H9 (cell line): ENCODE measurements at regions not wholly inside any gene's neighbourhood (a gene's known extent, or its start where the extent isn't known, plus 50 kb on each side); places are given as distances from the start of the nearest gene placed in this dataset.

Source experiments
- DNase-seq: peaks from one replicate; pipeline ENCODE4 v3.0.0-alpha.2; 2017
- H2AFZ ChIP-seq: one replicate; pipeline ENCODE4 v1.6.1; 2013; ENCODE audit warnings: mild to moderate bottlenecking, low read length, control low read depth, moderate library complexity
- H2AK5ac ChIP-seq: 2 replicates; pipeline ENCODE4 v1.6.1; 2013; ENCODE audit warnings: low read length, control low read depth, mixed read lengths; ENCODE audit not compliant: insufficient read length
- H2BK120ac ChIP-seq: one replicate; pipeline ENCODE4 v1.6.1; 2013; ENCODE audit warnings: low read depth, mild to moderate bottlenecking, low read length, control low read depth, inconsistent platforms; ENCODE audit not compliant: poor library complexity, severe bottlenecking
- H2BK12ac ChIP-seq: 2 replicates; pipeline ENCODE4 v1.6.1; 2013; ENCODE audit warnings: low read length, control low read depth, mixed read lengths, low read depth; ENCODE audit not compliant: insufficient read length
- H2BK15ac ChIP-seq: 2 replicates; pipeline ENCODE4 v1.6.1; 2013; ENCODE audit warnings: low read depth, low read length, control low read depth
- H2BK20ac ChIP-seq: one replicate; pipeline ENCODE4 v1.6.1; 2013; ENCODE audit warnings: low read depth, mild to moderate bottlenecking, low read length, control low read depth, inconsistent platforms; ENCODE audit not compliant: poor library complexity, severe bottlenecking
- H2BK5ac ChIP-seq: 2 replicates; pipeline ENCODE4 v1.6.1; 2013; ENCODE audit warnings: low read length, control low read depth, mixed read lengths; ENCODE audit not compliant: insufficient read length
- H3K14ac ChIP-seq: 2 replicates; pipeline ENCODE4 v1.6.1; 2013; ENCODE audit warnings: low read length, control low read depth; ENCODE audit not compliant: insufficient read depth
- H3K18ac ChIP-seq: 2 replicates; pipeline ENCODE4 v1.6.1; 2013; ENCODE audit warnings: low read depth, mild to moderate bottlenecking, mixed read lengths, low read length, control low read depth; ENCODE audit not compliant: insufficient read length
- H3K23ac ChIP-seq: 2 replicates; pipeline ENCODE4 v1.6.1; 2013; ENCODE audit warnings: low read length, control low read depth, mixed read lengths, low read depth; ENCODE audit not compliant: insufficient read length
- H3K23me2 ChIP-seq: 2 replicates; pipeline ENCODE4 v1.6.1; 2013; ENCODE audit warnings: low read depth, mild to moderate bottlenecking, mixed read lengths, low read length, control low read depth; ENCODE audit not compliant: insufficient read length, poor library complexity, severe bottlenecking
- H3K27ac ChIP-seq: 2 replicates; pipeline ENCODE4 v1.5.1; 2013; ENCODE audit warnings: low read length, control low read depth, mixed read lengths, low read depth; ENCODE audit not compliant: insufficient read length
- H3K27me3 ChIP-seq: 2 replicates; pipeline ENCODE4 v1.6.1; 2013; ENCODE audit warnings: low read length, control low read depth, inconsistent platforms; ENCODE audit not compliant: insufficient read depth
- H3K4ac ChIP-seq: 2 replicates; pipeline ENCODE4 v1.6.1; 2013; ENCODE audit warnings: low read depth, mild to moderate bottlenecking, control low read depth, inconsistent platforms, low read length, moderate library complexity
- H3K4me1 ChIP-seq: 2 replicates; pipeline ENCODE4 v1.6.1; 2013; ENCODE audit warnings: low read length, control low read depth, inconsistent platforms; ENCODE audit not compliant: insufficient read depth
- H3K4me2 ChIP-seq: 2 replicates; pipeline ENCODE4 v1.6.1; 2013; ENCODE audit warnings: low read length, control low read depth, mixed read lengths; ENCODE audit not compliant: insufficient read length, insufficient read depth
- H3K56ac ChIP-seq: 2 replicates; pipeline ENCODE4 v1.6.1; 2013; ENCODE audit warnings: low read depth, mild to moderate bottlenecking, mixed read lengths, low read length, control low read depth; ENCODE audit not compliant: insufficient read length
- H3K79me1 ChIP-seq: 2 replicates; pipeline ENCODE4 v1.6.1; 2013; ENCODE audit warnings: low read depth, mild to moderate bottlenecking, moderate library complexity, low read length, control low read depth, inconsistent platforms; ENCODE audit not compliant: insufficient read depth, poor library complexity, severe bottlenecking
- H3K79me2 ChIP-seq: 2 replicates; pipeline ENCODE4 v1.6.1; 2013; ENCODE audit warnings: low read length, control low read depth, inconsistent platforms; ENCODE audit not compliant: insufficient read depth
- H3K9ac ChIP-seq: 2 replicates; pipeline ENCODE4 v1.6.1; 2013; ENCODE audit warnings: low read length, control low read depth, mixed read lengths; ENCODE audit not compliant: insufficient read length; ENCODE audit errors: extremely low read depth
- H3K9me3 ChIP-seq: one replicate; pipeline ENCODE4 v1.6.1; 2013; ENCODE audit warnings: low read depth, low read length, inconsistent platforms; ENCODE audit not compliant: control insufficient read depth
- H3T11ph ChIP-seq: one replicate; pipeline ENCODE4 v1.6.1; 2013; ENCODE audit warnings: mild to moderate bottlenecking, low read length, control low read depth, inconsistent platforms
- H4K20me1 ChIP-seq: one replicate; pipeline ENCODE4 v1.6.1; 2013; ENCODE audit not compliant: control insufficient read depth, insufficient read length, insufficient read depth
- H4K5ac ChIP-seq: 2 replicates; pipeline ENCODE4 v1.6.1; 2013; ENCODE audit warnings: low read depth, mild to moderate bottlenecking, mixed read lengths, low read length, control low read depth; ENCODE audit not compliant: insufficient read length
- H4K8ac ChIP-seq: replicated peaks from 2 replicates; pipeline ENCODE4 v1.6.1; 2013; ENCODE audit warnings: low read length, control low read depth, mixed read lengths, low read depth; ENCODE audit not compliant: insufficient read length
- H4K91ac ChIP-seq: 2 replicates; pipeline ENCODE4 v1.6.1; 2013; ENCODE audit warnings: low read depth, mild to moderate bottlenecking, moderate library complexity, mixed read lengths, low read length, control low read depth; ENCODE audit not compliant: insufficient read length
- H3K27ac Mint-ChIP-seq, 3 experiments: 2 replicates in 2 of 3; 3 replicates in 1 of 3; pipeline ENCODE4 v1.8.0; 2020 to 2021; ENCODE audit warnings: mixed read lengths in 3 of 3, mild to moderate bottlenecking in 1 of 3, moderate library complexity in 1 of 3
- H3K27me3 Mint-ChIP-seq: 2 replicates; pipeline ENCODE4 v1.8.0; 2021; ENCODE audit warnings: low read depth, mild to moderate bottlenecking, moderate library complexity, mixed read lengths
- H3K36me3 Mint-ChIP-seq, 3 experiments: 2 replicates in 2 of 3; 3 replicates in 1 of 3; pipeline ENCODE4 v1.8.0; 2020 to 2021; ENCODE audit warnings: low read depth in 3 of 3, mixed read lengths in 3 of 3; ENCODE audit not compliant: insufficient read depth in 1 of 3
- H3K4me1 Mint-ChIP-seq, 2 experiments: 2 replicates each; pipeline ENCODE4 v1.8.0; 2020; ENCODE audit warnings: mixed read lengths in 2 of 2
- H3K4me3 Mint-ChIP-seq, 2 experiments: 2 replicates in 1 of 2; 3 replicates in 1 of 2; pipeline ENCODE4 v1.8.0; 2020 to 2021; ENCODE audit warnings: mild to moderate bottlenecking in 2 of 2, mixed read lengths in 2 of 2, moderate library complexity in 1 of 2
- H3K9me3 Mint-ChIP-seq, 2 experiments: 2 replicates in 1 of 2; 3 replicates in 1 of 2; pipeline ENCODE4 v1.8.0; 2020; ENCODE audit warnings: mild to moderate bottlenecking in 2 of 2, mixed read lengths in 2 of 2, moderate library complexity in 1 of 2
- WGBS: extraction: QIAGEN DNeasy Blood & Tissue Kit; methylation state at CpG from one replicate; pipeline ENCODE4 v1.1.7; 2013; ENCODE audit warnings: missing lambda C conversion rate, low lambda C conversion rate, mixed read lengths; ENCODE audit not compliant: insufficient read length; ENCODE audit errors: extremely low coverage; 5-methylcytosine and 5-hydroxymethylcytosine counted together
- TF ChIP-seq, protein P1 (sequence below): fragments of 200-600 bp; sonication (generic); conservative IDR thresholded peaks from 3 replicates; pipeline ENCODE4 v1.8.0; 2021; ENCODE audit warnings: antibody characterized with exemption, mild to moderate bottlenecking

DNA sequence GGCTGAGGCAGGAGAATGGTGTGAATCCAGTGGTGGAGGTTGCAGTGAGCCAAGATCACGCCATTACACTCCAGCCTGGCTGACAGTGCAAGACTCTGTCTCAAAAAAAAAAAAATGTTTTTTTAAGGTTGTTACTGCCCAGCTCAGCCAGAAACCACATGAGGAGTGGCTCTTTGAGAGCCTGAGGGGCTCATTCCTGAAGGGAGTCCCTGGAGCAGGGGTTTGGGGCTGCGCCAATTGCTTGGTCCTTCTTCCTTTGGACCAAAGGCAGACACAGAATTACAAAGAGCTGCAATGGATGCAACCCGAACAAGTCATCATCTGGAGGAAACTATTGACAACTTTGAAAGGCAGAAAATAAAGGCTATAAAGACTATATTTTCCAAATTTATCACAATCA lies 60.6 kb upstream of the WWC2 start:
- Histone ChIP-seq H4K5ac (no peak overlapping the region), H3K18ac (no peak overlapping the region)
- WGBS, result no CpG with 5 or more reads among the region's 3 CpGs

More for the DNA sequence above, 60.6 kb upstream of the WWC2 start:
- Histone ChIP-seq H2BK5ac (no peak overlapping the region), H4K20me1 (no peaks in the 10 kb centered on the region), H4K91ac (no peak overlapping the region), H2BK12ac (no peak overlapping the region), H3K23ac (no peak overlapping the region), H3K27ac (no peak overlapping the region), H3T11ph (no peak overlapping the region), H3K56ac (no peak overlapping the region), H3K9me3 (no peaks in the 10 kb centered on the region), H2BK15ac (no peak overlapping the region), H3K27me3 (no peaks in the 10 kb centered on the region), H2AK5ac (no peak overlapping the region), H2BK120ac (no peak overlapping the region), H2AFZ (no peak overlapping the region), H4K8ac (no peak overlapping the region), H2BK20ac (no peak overlapping the region), H3K79me2 (no peaks in the 10 kb centered on the region), H3K14ac (no peak overlapping the region), H3K79me1 (no peaks in the 10 kb centered on the region), H3K9ac (no peak overlapping the region), H3K4ac (no peak overlapping the region), H3K4me2 (no peak overlapping the region), H3K4me1 (no peaks in the 10 kb centered on the region), H3K23me2 (no peaks in the 10 kb centered on the region)
- TF ChIP-seq, protein P1, sequence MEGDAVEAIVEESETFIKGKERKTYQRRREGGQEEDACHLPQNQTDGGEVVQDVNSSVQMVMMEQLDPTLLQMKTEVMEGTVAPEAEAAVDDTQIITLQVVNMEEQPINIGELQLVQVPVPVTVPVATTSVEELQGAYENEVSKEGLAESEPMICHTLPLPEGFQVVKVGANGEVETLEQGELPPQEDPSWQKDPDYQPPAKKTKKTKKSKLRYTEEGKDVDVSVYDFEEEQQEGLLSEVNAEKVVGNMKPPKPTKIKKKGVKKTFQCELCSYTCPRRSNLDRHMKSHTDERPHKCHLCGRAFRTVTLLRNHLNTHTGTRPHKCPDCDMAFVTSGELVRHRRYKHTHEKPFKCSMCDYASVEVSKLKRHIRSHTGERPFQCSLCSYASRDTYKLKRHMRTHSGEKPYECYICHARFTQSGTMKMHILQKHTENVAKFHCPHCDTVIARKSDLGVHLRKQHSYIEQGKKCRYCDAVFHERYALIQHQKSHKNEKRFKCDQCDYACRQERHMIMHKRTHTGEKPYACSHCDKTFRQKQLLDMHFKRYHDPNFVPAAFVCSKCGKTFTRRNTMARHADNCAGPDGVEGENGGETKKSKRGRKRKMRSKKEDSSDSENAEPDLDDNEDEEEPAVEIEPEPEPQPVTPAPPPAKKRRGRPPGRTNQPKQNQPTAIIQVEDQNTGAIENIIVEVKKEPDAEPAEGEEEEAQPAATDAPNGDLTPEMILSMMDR, result no peak
- Mint-ChIP-seq H3K4me3 (no peak overlapping the region), H3K36me3 (peaks cover 2 to 12% (median 3%) of the 10 kb centered on the region in 3 experiments; a peak in 6 of 7 replicates), H3K4me1 (peaks cover 3 to 9% of the 10 kb centered on the region in 2 experiments; a peak in 3 of 4 replicates), H3K27me3 (no peaks in the 10 kb centered on the region), H3K27ac (no peak overlapping the region), H3K9me3 (peaks cover 13 to 19% of the 10 kb centered on the region in 2 experiments)
- DNase-seq, result no peak
